Erythroblast (primary cell): ENCODE measurements at regions not wholly inside any gene's neighbourhood (a gene's known extent, or its start where the extent isn't known, plus 50 kb on each side); places are given as distances from the start of the nearest gene placed in this dataset.

ENCODE experiments used
- GATA1 ChIP-seq: IDR thresholded peaks from 2 replicates; pipeline ENCODE4 v1.6.1; 2011; ENCODE audit warnings: low read depth, mild to moderate bottlenecking, control low read depth, low read length, moderate library complexity
- POLR2A ChIP-seq: IDR thresholded peaks from 2 replicates; pipeline ENCODE4 v1.6.1; 2011; ENCODE audit warnings: mild to moderate bottlenecking, low read length

DNA sequence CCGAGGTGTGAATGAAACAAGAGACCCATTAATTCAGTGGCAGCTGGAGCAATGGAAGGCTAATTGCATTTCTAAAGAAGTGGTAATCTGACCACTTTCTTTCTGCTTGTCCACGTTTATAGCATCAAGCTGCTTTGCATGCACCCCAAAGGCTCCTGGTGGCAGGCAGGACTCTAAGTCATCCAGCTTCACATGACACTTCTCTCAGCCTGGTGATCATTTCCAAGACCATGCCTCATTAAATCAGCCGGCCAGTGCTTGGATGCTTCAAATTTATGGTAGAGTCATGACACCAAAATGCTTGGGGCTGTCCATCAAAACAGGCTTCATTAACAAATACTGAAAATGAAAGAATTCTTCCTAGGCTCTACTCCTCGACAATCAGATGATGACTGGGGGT lies 614.9 kb downstream of the DOK5 start:
- TF ChIP-seq POLR2A (no peak), GATA1 (no peak)
